NT2/D1 (cell line): ENCODE measurements at regions not wholly inside any gene's neighbourhood (a gene's known extent, or its start where the extent isn't known, plus 50 kb on each side); places are given as distances from the start of the nearest gene placed in this dataset.

Experiments
- SUZ12 ChIP-seq: IDR thresholded peaks from 2 replicates; pipeline ENCODE4 v1.6.1; 2011; ENCODE audit not compliant: insufficient read length, insufficient read depth; ENCODE audit errors: extremely low read depth
- ZNF274 ChIP-seq: IDR thresholded peaks from 2 replicates; pipeline ENCODE4 v1.6.1; 2011; ENCODE audit warnings: mild to moderate bottlenecking, low read depth, low read length

GRCh38 chr1:57879700-57880099 lies 455.8 kb upstream of the DAB1 start:
- TF ChIP-seq ZNF274 (no peak), SUZ12 (no peak)
